ENCODE measurements at regions not wholly inside any gene's neighbourhood (a gene's known extent, or its start where the extent isn't known, plus 50 kb on each side); places are given as distances from the start of the nearest gene placed in this dataset.
"Not testable (repeated sequence)": the region's sequence is repeated elsewhere in the genome, so short reads cannot be mapped to it uniquely, and the experiment has no call there.

DNA sequence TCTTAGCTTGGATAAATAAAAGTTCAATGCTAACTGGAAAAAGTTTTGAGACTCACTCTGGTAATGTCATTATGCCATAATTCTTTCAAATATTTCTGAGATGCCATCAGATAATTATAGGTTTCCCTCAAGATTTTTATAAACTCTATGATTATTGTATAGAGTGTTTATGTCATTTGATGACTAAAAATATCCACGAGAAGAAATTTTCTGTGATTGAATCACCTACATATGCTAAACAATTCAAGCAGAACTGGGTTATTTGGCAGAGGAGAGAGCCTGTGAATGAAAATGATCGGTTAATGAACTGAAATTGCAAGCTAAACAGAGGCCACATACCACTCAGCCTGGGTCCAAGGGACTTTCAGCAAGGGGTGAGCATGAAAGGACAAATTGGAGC, 92.6 kb upstream of the TSC22D1 start:
- DNase-seq (ENCODE audit: low spot score) = no peak
- FAIRE-seq = no peak

DNA sequence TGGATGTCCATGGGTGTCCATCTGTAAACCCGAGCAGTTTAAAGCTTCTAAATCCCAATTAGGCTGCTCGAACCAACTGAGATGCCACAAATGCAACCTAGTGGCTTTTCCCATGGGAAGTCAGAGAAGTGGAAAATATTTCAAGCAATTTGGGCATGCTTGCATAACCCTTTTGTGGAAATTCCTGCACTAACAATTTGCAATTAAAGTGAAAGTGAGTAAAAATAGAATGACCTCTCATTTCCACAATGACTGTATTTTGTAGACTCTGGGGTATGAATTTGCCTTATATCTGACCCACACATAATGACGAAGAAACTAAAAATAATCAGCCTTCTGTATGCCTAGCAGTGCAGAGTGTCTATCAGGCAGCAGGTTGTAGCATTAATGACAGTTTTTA, 91.8 kb upstream of the TSC22D1 start:
- FAIRE-seq (no peak), DNase-seq (ENCODE audit: low spot score) (no peak)

DNA sequence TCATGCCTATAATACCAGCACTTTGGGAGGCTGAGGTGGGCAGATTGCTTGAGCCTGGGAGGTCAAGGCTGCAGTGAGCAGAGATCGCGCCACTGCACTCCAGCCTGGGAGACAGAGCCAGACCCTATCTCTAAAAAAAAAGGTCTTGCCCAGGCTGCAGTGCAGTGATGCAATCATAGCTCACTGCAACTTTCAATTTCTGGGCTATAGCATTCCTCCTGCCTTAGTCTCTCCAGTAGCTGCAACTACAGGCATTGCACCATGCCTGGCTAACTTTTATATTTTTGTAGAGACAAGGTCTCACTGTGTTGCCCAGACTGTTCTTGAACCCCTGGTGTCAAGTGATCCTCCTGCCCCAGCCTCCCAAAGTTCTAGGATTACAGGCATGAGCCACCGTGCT, 90.4 kb upstream of the TSC22D1 start:
- not testable (repeated sequence) for DNase-seq (ENCODE audit: low spot score); FAIRE-seq

DNA sequence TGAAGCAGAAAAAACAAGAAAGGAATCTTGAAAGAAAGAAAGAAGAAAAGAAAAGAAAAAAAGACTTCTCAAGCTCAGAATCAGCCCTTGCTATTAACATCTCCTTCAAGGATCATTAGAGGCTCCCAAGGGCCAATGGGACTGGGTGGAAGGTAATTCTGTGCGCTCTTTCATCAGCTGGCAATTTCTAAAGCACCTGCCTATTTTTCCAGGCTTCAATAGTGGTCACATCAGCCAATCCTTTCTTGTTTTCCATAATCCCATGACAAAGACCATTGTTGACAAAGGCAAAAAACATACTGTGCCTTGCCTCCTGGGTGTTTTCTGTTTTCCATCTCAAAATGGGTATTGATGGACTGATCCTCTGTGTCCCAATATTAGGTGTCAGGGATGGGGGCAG, 88.2 kb upstream of the TSC22D1 start:
- DNase-seq (ENCODE audit: low spot score) = no peak
- FAIRE-seq = no peak

DNA sequence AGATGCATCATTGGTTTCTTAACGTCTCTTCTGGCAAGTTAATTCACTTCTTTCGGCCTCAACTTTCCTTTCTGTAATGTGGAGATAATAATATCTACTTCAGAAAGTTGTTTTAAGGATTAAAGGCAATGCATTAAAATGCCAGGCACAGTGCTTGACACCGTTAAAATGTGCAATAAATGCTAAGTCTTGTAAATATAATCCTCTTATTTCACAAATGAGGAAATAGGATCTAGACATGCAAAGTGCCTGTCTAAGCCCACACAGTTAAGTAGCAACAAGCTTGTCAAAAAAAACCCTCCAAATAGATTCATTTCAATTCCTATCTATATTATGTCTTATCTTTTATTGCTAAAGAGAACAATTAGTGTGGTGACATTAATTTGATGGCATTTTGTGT, 86.4 kb upstream of the TSC22D1 start:
- DNase-seq (ENCODE audit: low spot score) = no peak
- no peak for FAIRE-seq

DNA sequence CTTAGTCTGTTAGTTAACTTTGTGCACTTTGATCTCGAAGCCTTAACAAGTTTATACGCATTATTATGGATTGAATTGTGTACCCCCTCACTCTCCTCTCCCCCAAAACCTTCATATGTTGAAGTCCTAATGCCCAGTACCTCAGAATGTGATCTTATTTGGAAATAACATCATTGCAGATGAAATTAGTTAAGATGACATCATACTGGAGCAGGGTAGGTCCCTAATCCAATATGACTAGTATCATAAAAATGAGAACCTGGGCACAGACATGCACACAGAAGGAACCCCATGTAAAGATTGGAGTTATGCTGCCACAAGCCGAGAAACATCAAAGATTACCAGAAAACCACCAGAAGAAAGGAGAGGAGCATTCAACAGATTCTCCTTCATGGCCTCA, 85.8 kb upstream of the TSC22D1 start:
- FAIRE-seq (no peak), DNase-seq (ENCODE audit: low spot score) (no peak)

DNA sequence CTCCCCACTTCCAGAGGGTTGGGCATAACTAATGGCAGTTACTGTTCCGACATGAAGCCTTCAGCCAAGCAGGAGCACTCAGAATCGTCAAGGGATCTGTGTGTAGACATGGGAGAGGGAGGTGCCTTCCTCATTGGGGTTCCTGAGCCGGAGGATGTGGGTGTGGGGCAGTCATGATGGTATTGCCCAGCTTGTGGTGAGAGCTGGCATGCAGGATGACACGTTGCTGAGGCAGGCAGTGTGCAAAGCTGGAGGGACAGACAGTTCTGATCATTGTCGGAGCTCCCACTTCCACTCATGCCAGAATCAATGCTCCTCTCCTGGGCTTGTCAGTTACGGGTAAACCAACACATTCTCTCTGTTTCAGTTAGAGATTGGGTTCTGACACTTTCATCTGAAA, 83.9 kb upstream of the TSC22D1 start:
- FAIRE-seq (no peak), DNase-seq (ENCODE audit: low spot score) (no peak)

DNA sequence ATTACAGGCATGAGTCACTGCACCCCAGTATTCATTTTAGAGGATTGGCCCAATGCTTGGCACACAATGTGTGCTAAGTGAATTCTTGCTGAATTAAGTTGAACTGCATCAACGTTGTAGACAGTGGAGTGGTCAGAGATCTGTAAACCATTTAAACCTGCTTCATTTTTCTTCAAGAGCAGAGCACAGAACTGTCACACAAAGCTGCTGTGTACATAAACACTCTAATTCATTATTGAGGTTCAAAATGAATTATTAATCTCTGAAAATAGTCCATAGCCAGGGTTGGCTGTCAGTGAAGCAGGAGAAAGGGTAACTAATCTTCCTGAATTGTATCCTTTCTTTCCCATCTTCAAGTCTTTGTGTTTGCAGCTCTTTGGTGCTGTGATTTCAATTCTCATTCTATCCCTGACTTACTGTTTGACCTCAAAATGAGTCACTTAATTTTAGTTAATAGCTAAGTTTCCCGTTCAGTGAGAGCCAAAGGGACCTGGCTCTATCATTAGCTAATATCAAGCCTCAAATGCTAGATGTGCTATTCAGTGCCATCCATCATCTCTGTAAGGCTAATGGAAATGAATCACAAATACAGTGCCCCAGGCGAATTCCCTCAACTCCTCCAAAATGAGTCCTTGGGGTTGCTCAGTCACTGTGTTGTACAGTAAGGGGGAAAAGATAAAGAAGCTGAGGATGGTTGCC, 77.0 kb upstream of the TSC22D1 start:
- DNase-seq (ENCODE audit: low spot score) = no peak
- no peak for FAIRE-seq

DNA sequence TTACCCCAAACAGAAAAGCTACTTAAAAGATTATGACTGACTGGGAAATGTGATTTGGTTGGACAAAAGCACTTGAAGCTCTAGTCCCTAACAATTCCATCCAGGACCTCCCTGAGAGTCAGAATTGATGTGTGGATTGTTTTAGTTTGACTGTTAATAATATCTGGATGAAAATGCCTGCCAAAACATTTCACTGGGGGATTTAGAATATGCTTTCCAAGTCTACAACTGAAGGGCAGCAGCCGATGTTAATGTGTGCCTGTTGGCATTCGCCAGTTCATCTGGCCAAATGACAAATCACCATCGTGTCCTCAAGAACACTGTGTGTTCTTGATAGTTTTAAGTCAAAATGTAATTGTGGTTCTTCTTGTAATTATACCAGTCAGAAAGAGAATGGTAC, 76.0 kb upstream of the TSC22D1 start:
- DNase-seq (ENCODE audit: low spot score) (no peak), FAIRE-seq (no peak)

DNA sequence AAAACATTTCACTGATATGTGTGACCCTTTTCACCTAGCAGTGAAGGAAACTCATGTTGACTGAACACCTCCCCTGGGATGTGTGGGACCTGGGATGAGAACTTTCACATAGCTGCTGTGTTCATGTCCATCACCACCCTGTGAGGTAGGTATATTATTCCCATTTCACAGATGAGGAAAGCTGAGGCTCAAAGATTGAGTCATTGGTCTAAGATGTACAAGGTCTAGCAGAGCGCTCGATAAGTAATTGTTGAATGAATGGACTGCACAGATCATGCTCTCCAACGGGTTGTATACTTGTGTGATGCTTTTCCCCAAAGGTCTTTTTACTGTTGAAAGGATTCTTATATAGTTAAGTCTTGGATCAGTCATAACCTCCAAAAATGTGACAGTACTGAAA, 75.6 kb upstream of the TSC22D1 start:
- no peak for DNase-seq (ENCODE audit: low spot score)
- no peak for FAIRE-seq

DNA sequence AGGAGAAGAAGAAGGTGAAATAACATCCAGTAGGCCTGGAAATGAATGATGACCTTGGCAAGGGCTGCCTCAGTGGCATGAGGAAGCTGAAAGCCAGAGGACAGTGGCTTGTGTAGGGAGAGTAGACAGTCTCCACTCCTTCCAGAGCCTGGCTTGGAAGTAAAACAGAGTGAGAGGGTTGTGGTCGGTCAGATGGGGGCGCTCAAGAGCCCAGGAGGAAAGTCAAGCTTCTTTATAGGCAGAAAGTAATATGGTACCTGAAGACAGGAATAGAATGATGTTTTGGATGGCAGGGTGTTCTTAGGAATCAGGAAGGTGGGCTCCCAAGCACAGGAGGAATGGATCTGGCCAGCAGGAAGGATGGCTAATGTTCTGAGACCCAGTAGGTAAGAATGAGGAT, 75.1 kb upstream of the TSC22D1 start:
- DNase-seq (ENCODE audit: low spot score) (no peak), FAIRE-seq (no peak)

DNA sequence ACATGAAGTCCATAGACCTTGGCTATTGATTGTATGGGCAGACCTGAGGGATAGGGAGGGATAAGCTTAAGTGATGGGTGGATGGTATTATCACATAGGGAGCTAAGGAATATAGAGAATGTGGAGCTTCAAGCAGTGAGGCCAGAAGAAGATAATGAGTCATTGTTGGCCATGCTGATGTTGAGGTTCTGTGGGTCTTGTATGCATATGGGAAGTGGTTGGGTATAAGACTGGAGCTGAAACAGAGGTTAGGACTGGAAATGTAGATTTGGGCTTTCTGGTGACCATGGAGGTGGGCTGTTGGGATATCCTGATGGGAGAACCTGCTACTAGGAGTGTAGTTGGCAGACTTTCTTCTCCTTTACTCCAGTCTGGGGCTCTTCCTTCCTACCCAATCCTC, 73.7 kb upstream of the TSC22D1 start:
- DNase-seq (ENCODE audit: low spot score) = no peak
- FAIRE-seq = no peak

DNA sequence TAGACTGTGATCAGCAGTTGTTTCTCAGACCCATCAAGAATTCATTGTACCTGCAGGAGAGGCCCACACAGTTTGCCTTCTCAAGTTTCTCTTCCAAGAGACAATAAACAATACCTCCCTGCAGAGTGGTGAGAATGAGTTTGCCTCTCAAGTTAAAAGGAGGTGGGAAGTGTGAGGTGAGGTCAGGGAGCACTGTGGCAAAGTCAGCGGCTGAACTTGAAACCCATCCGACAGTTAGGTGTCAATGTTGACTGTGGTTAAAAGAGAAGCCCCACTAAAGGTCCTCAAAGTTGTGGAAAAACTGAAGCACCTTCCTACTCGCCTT, 72.9 kb upstream of the TSC22D1 start:
- FAIRE-seq = no peak
- no peak for DNase-seq (ENCODE audit: low spot score)

DNA sequence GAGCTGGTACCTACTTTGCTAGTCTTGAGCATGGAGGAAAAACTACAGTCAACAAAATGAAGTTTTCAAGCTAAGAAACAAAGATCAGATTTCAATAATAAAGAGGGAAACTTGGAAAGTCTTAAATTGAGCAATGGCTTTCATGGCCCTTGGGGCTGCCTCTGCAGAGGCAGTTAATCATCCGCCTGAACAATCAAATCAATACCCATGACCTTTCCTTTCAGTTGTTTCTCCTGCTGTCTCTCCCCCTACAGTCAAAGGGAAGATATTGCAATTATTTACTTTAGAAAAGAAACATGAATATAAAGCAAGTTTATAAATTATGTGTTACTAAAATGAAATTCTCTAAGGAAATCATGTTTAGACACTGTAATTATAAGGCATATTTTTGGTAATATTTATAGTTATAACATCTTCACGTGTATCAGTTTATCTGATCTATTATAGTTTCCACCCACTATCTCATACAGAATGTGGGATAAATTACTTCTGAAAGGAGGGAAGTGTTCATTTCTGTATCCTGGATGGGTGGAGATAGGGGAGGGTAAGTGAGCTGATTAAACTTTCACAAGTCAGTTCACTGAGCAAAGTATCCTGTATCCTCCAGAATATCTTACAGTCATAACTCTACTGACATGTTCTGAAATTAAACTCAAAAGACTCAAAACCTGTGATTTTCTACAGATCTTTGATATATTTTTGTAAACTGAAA, 72.4 kb upstream of the TSC22D1 start:
- no peak for FAIRE-seq

DNA sequence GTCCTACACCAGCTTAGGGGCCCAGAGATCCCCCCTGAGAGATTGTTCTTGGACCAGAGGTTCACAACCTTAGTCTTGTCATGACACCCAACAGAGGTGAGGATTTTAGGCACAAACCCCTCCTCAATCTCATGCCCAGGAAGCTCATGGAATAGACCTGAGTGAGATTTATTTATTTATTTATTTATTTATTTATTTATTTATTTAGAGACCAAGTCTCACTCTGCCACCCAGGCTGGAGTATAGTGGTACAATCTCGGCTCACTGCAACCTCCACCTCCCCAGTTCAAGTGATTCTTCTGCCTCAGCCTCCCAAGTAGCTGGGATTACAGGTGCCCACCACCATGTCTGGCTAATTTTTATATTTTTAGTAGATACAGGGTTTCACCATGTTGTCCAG, 71.4 kb upstream of the TSC22D1 start:
- not testable (repeated sequence) for DNase-seq (ENCODE audit: low spot score); FAIRE-seq

More for the DNA sequence above, 72.4 kb upstream of the TSC22D1 start:
- no peak for DNase-seq (ENCODE audit: low spot score)

DNA sequence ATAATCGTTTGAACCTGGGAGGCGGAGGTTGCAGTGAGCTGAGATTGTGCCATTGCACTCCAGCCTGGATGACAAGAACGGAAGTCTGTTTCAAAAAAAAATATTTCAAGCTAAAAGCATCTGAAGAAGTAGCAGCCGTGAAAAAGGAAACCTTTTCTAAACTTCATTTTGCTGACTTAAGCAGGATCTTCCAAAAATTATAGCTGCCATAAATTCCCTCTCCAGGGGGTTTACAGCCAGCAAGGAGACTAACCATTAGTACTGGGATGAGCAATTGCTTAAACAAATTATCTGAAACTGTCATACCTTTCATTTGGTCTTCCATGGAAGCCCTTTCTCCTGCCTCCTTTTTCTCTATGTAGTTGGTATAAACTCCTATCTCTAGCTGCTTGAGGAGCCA, 69.9 kb upstream of the TSC22D1 start:
- DNase-seq (ENCODE audit: low spot score) = no peak
- FAIRE-seq = no peak

DNA sequence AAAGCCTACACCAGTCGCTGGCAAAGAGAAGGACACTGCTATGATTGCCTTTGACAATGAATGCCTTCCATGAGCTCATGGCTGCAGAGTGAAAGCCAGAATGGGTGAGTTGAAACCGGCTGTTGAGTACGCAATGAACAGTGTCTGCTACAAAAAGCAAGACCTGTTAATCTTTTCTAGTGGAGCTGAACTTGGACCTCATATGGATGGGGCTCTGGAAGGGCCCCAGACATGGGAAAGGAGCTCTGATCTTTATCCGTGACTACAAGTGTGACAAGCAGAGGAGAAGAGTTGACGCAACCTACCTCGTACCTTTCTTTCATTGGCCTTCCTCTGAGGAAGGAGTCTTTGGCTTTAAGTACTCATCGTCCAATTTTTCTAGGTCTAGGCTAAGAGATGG, 67.1 kb upstream of the TSC22D1 start:
- FAIRE-seq = no peak

DNA sequence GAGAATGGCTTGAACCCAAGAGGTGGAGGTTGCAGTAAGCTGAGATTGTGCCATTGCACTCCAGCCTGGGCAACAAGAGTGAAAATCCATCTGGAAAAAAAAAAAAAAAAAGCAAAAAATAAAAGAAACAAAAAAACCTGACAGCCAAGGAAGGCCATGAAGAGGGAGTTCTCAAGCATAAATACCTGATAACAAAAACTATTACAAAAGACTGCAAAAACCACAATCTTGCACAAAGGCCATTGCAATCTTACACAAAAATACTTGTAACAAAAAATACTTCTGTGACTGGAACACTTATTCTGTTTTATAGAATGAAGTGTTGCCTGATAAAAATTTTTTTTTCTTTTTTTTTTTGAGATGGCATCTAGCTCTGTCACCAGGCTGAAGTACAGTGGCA, 61.5 kb upstream of the TSC22D1 start:
- no peak for DNase-seq (ENCODE audit: low spot score)
- no peak for FAIRE-seq

More for the DNA sequence above, 67.1 kb upstream of the TSC22D1 start:
- DNase-seq (ENCODE audit: low spot score) = no peak

DNA sequence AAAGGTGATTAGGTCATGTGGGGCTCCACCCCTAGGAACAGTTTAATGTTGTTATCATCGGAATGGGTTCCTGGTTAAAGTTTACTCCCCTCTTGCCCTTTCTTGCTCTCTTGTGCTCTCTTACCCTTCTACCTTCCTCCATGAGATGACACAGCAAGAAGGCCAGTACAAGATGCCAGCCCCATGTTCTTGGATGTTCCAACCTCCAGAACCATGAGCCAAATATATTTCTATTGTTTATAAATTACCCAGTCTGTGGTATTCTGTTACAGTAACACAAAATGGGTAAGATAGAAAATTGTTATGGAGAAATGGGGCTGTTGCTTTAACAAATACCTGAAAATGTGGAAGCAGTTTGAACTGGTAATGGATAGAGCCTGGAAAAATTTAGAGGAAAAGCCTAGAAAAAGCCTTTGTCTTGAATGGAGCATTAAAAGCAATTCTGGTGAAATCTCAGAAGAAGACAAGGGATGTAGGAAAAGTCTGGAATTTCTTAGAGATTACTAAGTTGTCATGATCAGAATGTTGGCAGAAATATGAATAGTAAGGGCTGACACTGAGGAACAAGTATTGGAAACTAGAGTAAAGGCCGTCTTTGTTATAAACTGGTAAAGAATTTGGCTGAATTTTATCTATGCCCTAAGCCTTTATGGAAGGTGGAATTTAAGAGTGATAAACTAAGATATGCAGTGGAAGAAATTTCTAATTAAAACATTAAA, 53.5 kb upstream of the TSC22D1 start:
- no peak for FAIRE-seq
- DNase-seq (ENCODE audit: low spot score) = no peak

DNA sequence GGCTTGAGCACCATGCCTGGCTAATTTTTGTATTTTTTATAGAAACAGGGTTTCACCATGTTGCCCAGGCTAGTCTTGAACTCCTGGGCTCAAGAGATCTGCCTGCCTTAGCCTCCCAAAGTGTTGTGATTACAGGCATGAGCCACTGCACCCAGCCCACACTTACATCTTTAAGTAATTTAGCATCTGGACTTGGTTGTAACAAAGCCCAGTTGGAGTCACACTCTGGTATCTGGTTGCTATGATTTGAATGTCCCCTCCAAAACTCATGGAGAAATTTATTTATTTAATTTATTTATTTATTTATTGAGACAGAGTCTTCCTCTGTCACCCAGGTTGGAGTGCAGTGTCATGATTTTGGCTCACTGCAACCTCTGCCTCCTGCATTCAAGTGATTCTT, 52.7 kb upstream of the TSC22D1 start:
- DNase-seq (ENCODE audit: low spot score); FAIRE-seq: not testable (repeated sequence)

DNA sequence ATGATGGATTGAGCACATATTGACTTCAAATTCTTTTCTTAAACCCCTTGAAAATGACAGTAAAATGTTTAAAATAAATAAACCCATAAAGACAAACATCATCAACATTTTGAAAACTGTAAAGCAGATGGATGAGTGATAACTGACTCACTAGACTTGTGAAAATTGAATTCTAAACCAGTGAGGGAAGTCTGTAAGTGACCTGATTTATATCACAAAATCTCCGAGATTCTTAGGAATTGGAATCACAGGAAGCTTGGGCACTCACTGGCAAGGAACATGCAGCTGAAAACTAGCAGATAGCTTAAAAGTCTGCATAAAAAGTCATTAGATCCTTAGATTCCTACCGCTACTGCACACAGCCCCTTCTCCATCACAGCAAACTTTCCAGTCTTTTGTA, 51.3 kb upstream of the TSC22D1 start:
- FAIRE-seq (no peak), DNase-seq (ENCODE audit: low spot score) (no peak)

DNA sequence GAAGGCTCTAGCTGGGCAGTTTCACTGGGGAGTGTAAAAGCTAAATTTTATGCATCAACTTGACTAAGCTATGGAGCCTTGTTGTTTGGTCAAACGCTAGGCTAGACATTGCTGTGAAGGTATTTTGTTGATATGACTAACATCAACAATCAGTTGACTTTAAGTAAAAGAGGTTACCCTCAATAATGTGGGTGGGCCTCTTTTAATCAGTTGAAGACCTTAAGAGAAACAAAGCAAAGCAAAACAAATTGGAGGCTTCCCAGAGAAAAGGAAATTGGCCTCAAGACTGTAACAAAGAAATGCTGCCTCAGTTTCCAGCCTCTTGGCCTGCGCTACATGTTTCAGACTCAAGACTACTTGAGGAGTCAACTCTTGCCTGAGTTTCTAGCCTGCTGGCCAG, 50.0 kb upstream of the TSC22D1 start:
- DNase-seq (ENCODE audit: low spot score) (no peak), FAIRE-seq (no peak)

All from urothelium cell line (cell line).